ENCODE measurements at regions not wholly inside any gene's neighbourhood (a gene's known extent, or its start where the extent isn't known, plus 50 kb on each side); places are given as distances from the start of the nearest gene placed in this dataset.

- TF ChIP-seq ISL1 (CRISPR knock-in tag; IDR thresholded peaks at IDR 0.05) (peak; percentile 58), OSR1 (CRISPR knock-in tag; IDR thresholded peaks at IDR 0.05) (0 out of 2 replicates have a peak, but pooled peaks have one; percentile 22), ZNF565 (CRISPR knock-in tag; conservative IDR thresholded peaks at IDR 0.05; ENCODE audit: low read depth) (no peak), TOX (CRISPR knock-in tag; IDR thresholded peaks at IDR 0.05; ENCODE audit: borderline replicate concordance) (peak; percentile 71; the same call in 1 of the 2 replicates)
- ATAC-seq: peak; percentile 98
These were observed 64.3 kb upstream of the MYO10 start for GRCh38 chr5:17000291-17000939.

- ATAC-seq: peak; percentile 56
- no peak for TF ChIP-seq ISL1 (CRISPR knock-in tag; IDR thresholded peaks at IDR 0.05)
These were observed 65.3 kb upstream of the MYO10 start for GRCh38 chr5:17001428-17001827.

- TF ChIP-seq BACH2 (CRISPR knock-in tag; IDR thresholded peaks at IDR 0.05; ENCODE audit: borderline replicate concordance): no peak
- TF ChIP-seq ISL1 (CRISPR knock-in tag; IDR thresholded peaks at IDR 0.05): no peak
- no peak for TF ChIP-seq ZFP30 (CRISPR knock-in tag; IDR thresholded peaks at IDR 0.05)
- TF ChIP-seq CSRNP3 (CRISPR knock-in tag; IDR thresholded peaks at IDR 0.05): no peak
- no peak for TF ChIP-seq ZFP3 (CRISPR knock-in tag; IDR thresholded peaks at IDR 0.05)
- TF ChIP-seq CREB5 (CRISPR knock-in tag; IDR thresholded peaks at IDR 0.05; ENCODE audit: low read depth): no peak
- TF ChIP-seq TSHZ2 (CRISPR knock-in tag; IDR thresholded peaks at IDR 0.05): no peak
- no peak for TF ChIP-seq TOX (CRISPR knock-in tag; IDR thresholded peaks at IDR 0.05; ENCODE audit: borderline replicate concordance)
- TF ChIP-seq TCF4 (CRISPR knock-in tag; IDR thresholded peaks at IDR 0.05; ENCODE audit: borderline replicate concordance): no peak
- no peak for TF ChIP-seq ARNTL (CRISPR knock-in tag; IDR thresholded peaks at IDR 0.05; ENCODE audit: borderline replicate concordance, low read depth)
- TF ChIP-seq RARB (CRISPR knock-in tag; IDR thresholded peaks at IDR 0.05): no peak
- TF ChIP-seq POU6F1 (CRISPR knock-in tag; IDR thresholded peaks at IDR 0.05; ENCODE audit: borderline replicate concordance, low read depth): no peak
- TF ChIP-seq ZC3H10 (CRISPR knock-in tag; IDR thresholded peaks at IDR 0.05): no peak
- TF ChIP-seq ZNF70 (CRISPR knock-in tag; IDR thresholded peaks at IDR 0.05): no peak
- ATAC-seq: no peak
These were observed 68.5 kb upstream of the MYO10 start for GRCh38 chr5:17004441-17005106.

GRCh38 chr5:17005107-17005828 is 69.2 kb upstream of the MYO10 start:
- ATAC-seq: no peak
- TF ChIP-seq ZNF70 (CRISPR knock-in tag; IDR thresholded peaks at IDR 0.05) (no peak), ISL1 (CRISPR knock-in tag; IDR thresholded peaks at IDR 0.05) (no peak), OSR1 (CRISPR knock-in tag; IDR thresholded peaks at IDR 0.05) (no peak), TCF4 (CRISPR knock-in tag; IDR thresholded peaks at IDR 0.05; ENCODE audit: borderline replicate concordance) (no peak), GLIS3 (CRISPR knock-in tag; IDR thresholded peaks at IDR 0.05) (no peak), ARNTL (CRISPR knock-in tag; IDR thresholded peaks at IDR 0.05; ENCODE audit: borderline replicate concordance, low read depth) (no peak)
